ENCODE measurements at regions not wholly inside any gene's neighbourhood (a gene's known extent, or its start where the extent isn't known, plus 50 kb on each side); places are given as distances from the start of the nearest gene placed in this dataset.

GRCh38 chr14:85156319-85156718, 373.6 kb upstream of the FLRT2 start (continued):
- TF ChIP-seq, protein P1, sequence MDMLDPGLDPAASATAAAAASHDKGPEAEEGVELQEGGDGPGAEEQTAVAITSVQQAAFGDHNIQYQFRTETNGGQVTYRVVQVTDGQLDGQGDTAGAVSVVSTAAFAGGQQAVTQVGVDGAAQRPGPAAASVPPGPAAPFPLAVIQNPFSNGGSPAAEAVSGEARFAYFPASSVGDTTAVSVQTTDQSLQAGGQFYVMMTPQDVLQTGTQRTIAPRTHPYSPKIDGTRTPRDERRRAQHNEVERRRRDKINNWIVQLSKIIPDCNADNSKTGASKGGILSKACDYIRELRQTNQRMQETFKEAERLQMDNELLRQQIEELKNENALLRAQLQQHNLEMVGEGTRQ (IDR thresholded peaks at IDR 0.05): no peak
- TF ChIP-seq ZNF302 (CRISPR knock-in tag; IDR thresholded peaks at IDR 0.05) (no peak), JUN (IDR thresholded peaks at IDR 0.05) (no peak)

- Histone ChIP-seq H3K27ac (no peak overlapping the region), H3K4me1 (no peaks in the 10 kb centered on the region), H3K4me3 (no peak overlapping the region), H3K9me3 (no peaks in the 10 kb centered on the region), H3K4me2 (no peak overlapping the region)
- CTCF ChIA-PET: no interaction called here
- FAIRE-seq (no peak), ATAC-seq (no peak), DNase-seq (ENCODE audit: low read depth in 1 of 2, low spot score in 1 of 2) (no peak)
- TF ChIP-seq, protein P2, sequence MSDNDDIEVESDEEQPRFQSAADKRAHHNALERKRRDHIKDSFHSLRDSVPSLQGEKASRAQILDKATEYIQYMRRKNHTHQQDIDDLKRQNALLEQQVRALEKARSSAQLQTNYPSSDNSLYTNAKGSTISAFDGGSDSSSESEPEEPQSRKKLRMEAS (IDR thresholded peaks at IDR 0.05): no peak
- TF ChIP-seq HOXB13 (CRISPR knock-in tag; IDR thresholded peaks at IDR 0.05; ENCODE audit: low read depth) (no peak), RNF2 (IDR thresholded peaks at IDR 0.05; ENCODE audit: borderline replicate concordance, low read depth) (no peak), TFCP2L1 (CRISPR knock-in tag; IDR thresholded peaks at IDR 0.05) (no peak), EHF (CRISPR knock-in tag; IDR thresholded peaks at IDR 0.05) (no peak), CBX8 (IDR thresholded peaks at IDR 0.05) (no peak), RCOR1 (IDR thresholded peaks at IDR 0.05; ENCODE audit: low read depth, low read length) (no peak), HOXA7 (CRISPR knock-in tag; IDR thresholded peaks at IDR 0.05) (no peak), ZC3H11A (IDR thresholded peaks at IDR 0.05) (no peak), ZFP36 (IDR thresholded peaks at IDR 0.05; ENCODE audit: borderline replicate concordance, partially characterized antibody) (no peak), MYC (IDR thresholded peaks at IDR 0.05; ENCODE audit: borderline replicate concordance, low read length) (no peak), POLR2A (IDR thresholded peaks at IDR 0.05; ENCODE audit: low read length) (no peak), NR3C1 (IDR thresholded peaks at IDR 0.05) (no peak)
- POLR2A ChIA-PET: no interaction called here
Observed at GRCh38 chr14:85159726-85160125, 370.2 kb upstream of the FLRT2 start.

DNA sequence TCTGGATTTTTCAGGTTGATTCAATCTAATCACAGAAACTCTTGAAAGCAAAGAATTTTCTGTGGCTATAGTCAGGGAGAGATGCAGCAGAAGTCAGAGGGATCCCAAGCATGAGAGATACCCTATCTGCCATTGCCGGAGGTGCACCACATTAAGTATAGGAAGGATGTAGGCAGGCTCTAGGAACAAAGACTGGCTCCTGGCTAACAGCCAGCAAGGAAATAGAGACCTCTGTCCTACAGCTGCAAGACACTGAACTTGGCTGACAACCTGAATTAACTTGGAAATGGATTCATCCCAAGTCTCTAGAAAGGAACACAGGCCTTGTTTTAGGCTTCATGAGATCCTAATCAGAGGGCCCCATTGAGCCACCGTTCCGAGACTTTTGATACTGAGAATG, 364.9 kb upstream of the FLRT2 start:
- Histone ChIP-seq H3K4me1 (no peaks in the 10 kb centered on the region), H3K27ac (no peak overlapping the region), H3K4me2 (no peak overlapping the region), H3K9me3 (no peaks in the 10 kb centered on the region), H3K4me3 (no peak overlapping the region)
- TF ChIP-seq RCOR1 (IDR thresholded peaks at IDR 0.05; ENCODE audit: low read depth, low read length) (no peak), HEYL (CRISPR knock-in tag; IDR thresholded peaks at IDR 0.05) (no peak), NR3C1 (IDR thresholded peaks at IDR 0.05) (no peak), JUNB (IDR thresholded peaks at IDR 0.05) (no peak), ZFP36 (IDR thresholded peaks at IDR 0.05; ENCODE audit: borderline replicate concordance, partially characterized antibody) (no peak), EP300 (IDR thresholded peaks at IDR 0.05) (no peak), CHD4 (IDR thresholded peaks at IDR 0.05; ENCODE audit: borderline replicate concordance) (no peak), RFX5 (IDR thresholded peaks at IDR 0.05) (no peak), HDAC2 (IDR thresholded peaks at IDR 0.05) (no peak), POLR2A (IDR thresholded peaks at IDR 0.05; ENCODE audit: low read length) (no peak), CBX2 (IDR thresholded peaks at IDR 0.05; ENCODE audit: borderline replicate concordance, low read depth) (no peak)
- TF ChIP-seq, protein P3, sequence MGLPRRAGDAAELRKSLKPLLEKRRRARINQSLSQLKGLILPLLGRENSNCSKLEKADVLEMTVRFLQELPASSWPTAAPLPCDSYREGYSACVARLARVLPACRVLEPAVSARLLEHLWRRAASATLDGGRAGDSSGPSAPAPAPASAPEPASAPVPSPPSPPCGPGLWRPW (IDR thresholded peaks at IDR 0.05): no peak
- TF ChIP-seq, protein P1 (IDR thresholded peaks at IDR 0.05): no peak
- TF ChIP-seq, protein P4, sequence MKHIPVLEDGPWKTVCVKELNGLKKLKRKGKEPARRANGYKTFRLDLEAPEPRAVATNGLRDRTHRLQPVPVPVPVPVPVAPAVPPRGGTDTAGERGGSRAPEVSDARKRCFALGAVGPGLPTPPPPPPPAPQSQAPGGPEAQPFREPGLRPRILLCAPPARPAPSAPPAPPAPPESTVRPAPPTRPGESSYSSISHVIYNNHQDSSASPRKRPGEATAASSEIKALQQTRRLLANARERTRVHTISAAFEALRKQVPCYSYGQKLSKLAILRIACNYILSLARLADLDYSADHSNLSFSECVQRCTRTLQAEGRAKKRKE (CRISPR knock-in tag; IDR thresholded peaks at IDR 0.05; ENCODE audit: low read depth): no peak
- TF ChIP-seq, protein P5, sequence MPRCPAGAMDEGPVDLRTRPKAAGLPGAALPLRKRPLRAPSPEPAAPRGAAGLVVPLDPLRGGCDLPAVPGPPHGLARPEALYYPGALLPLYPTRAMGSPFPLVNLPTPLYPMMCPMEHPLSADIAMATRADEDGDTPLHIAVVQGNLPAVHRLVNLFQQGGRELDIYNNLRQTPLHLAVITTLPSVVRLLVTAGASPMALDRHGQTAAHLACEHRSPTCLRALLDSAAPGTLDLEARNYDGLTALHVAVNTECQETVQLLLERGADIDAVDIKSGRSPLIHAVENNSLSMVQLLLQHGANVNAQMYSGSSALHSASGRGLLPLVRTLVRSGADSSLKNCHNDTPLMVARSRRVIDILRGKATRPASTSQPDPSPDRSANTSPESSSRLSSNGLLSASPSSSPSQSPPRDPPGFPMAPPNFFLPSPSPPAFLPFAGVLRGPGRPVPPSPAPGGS (IDR thresholded peaks at IDR 0.05): no peak
- 62% methylated on average over 3 of the region's 3 CpGs for WGBS (ENCODE audit: missing lambda C conversion rate)
- DNase-seq (ENCODE audit: low read depth in 1 of 2, low spot score in 1 of 2) (peak in 1 of 2 experiments; percentile 11), ATAC-seq (no peak), FAIRE-seq (no peak)
- ChIA-PET CTCF (no interaction called here), POLR2A (no interaction called here)
